ENCODE measurements at regions not wholly inside any gene's neighbourhood (a gene's known extent, or its start where the extent isn't known, plus 50 kb on each side); places are given as distances from the start of the nearest gene placed in this dataset.

- Histone ChIP-seq H3K27ac (no peak overlapping the region), H3K4me1 (peaks cover 0 to 9% (median 2%) of the 10 kb centered on the region in 4 donors), H3K9me3 (no peaks in the 10 kb centered on the region), H3K27me3 (no peaks in the 10 kb centered on the region), H3K36me3 (no peaks in the 10 kb centered on the region), H3K4me3 (no peak overlapping the region)
- TF ChIP-seq POLR2A (IDR thresholded peaks at IDR 0.05) (no peak), POLR2AphosphoS5 (IDR thresholded peaks at IDR 0.05) (no peak), CTCF (IDR thresholded peaks at IDR 0.05) (no peak), EP300 (IDR thresholded peaks at IDR 0.05; ENCODE audit: low read depth) (no peak)
- 88% methylated on average over 6 of the region's 6 CpGs for WGBS, 2 donors (ENCODE audit: low coverage in 1 of 2)
- no peak for DNase-seq
- in situ Hi-C loops (cut with MboI; ENCODE audit: low pct_ligation_motif_present in 1 of 4, low pct_unique_long_range_greater_than_20kb in 1 of 4, low sequenced_read_pairs in 3 of 4) = loop anchor here in 2 of 4 donors (10.0 to 25.0 kb wide), 2 partner anchors 430 to 608 kb away; partner anchors contain the start of gene SIPA1L1 (in 2 of the 2)
- intact Hi-C loops (cut with DNase I; ENCODE audit: low total_unique reads) = no loop called here
Measured at GRCh38 chr14:71742485-71742884, 189.7 kb upstream of the RGS6 start.

- no peaks in the 10 kb centered on the region for H3K36me3 ChIP-seq
- intact Hi-C loops (cut with DNase I; ENCODE audit: low total_unique reads) (no loop called here), in situ Hi-C loops (cut with MboI; ENCODE audit: low pct_ligation_motif_present in 1 of 4, low pct_unique_long_range_greater_than_20kb in 1 of 4, low sequenced_read_pairs in 3 of 4) (loop anchor here in 2 of 4 donors (10.0 to 25.0 kb wide), 2 partner anchors 433 to 610 kb away; partner anchors contain the start of gene SIPA1L1 (in 2 of the 2))
- WGBS, 2 donors (ENCODE audit: low coverage in 1 of 2) = 85 to 96% methylated on average over 7 of the region's 7 CpGs
- no peaks in the 10 kb centered on the region for H3K27me3 ChIP-seq
- DNase-seq = no peak
- no peak for TF ChIP-seq EP300 (IDR thresholded peaks at IDR 0.05; ENCODE audit: low read depth)
- TF ChIP-seq POLR2A (IDR thresholded peaks at IDR 0.05) = no peak
- no peak for TF ChIP-seq POLR2AphosphoS5 (IDR thresholded peaks at IDR 0.05)
- no peak for TF ChIP-seq CTCF (IDR thresholded peaks at IDR 0.05)
- H3K4me3 ChIP-seq = no peak overlapping the region
- H3K27ac ChIP-seq = no peak overlapping the region
- H3K4me1 ChIP-seq = no peaks in the 10 kb centered on the region
- H3K9me3 ChIP-seq = peaks cover 0 to 9% of the 10 kb centered on the region in 2 donors
Measured at GRCh38 chr14:71745072-71745471, 187.2 kb upstream of the RGS6 start.

- H3K27ac ChIP-seq = no peak overlapping the region
- no peaks in the 10 kb centered on the region for H3K27me3 ChIP-seq
- peaks cover 0 to 9% of the 10 kb centered on the region in 2 donors for H3K9me3 ChIP-seq
- H3K4me1 ChIP-seq = peaks cover 0 to 6% (median 4%) of the 10 kb centered on the region in 4 donors
- intact Hi-C loops (cut with DNase I; ENCODE audit: low total_unique reads) = no loop called here
- no peaks in the 10 kb centered on the region for H3K36me3 ChIP-seq
- no peak for DNase-seq
- H3K4me3 ChIP-seq = no peak overlapping the region
- in situ Hi-C loops (cut with MboI; ENCODE audit: low pct_ligation_motif_present in 1 of 4, low pct_unique_long_range_greater_than_20kb in 1 of 4, low sequenced_read_pairs in 3 of 4) = loop anchor here in 2 of 4 donors (10.0 to 25.0 kb wide), 2 partner anchors 436 to 613 kb away; partner anchors contain the start of gene SIPA1L1 (in 2 of the 2)
- TF ChIP-seq EP300 (IDR thresholded peaks at IDR 0.05; ENCODE audit: low read depth) = no peak
- no peak for TF ChIP-seq POLR2AphosphoS5 (IDR thresholded peaks at IDR 0.05)
- TF ChIP-seq CTCF (IDR thresholded peaks at IDR 0.05) = no peak
- TF ChIP-seq POLR2A (IDR thresholded peaks at IDR 0.05) = no peak
- 100% methylated on average over 1 of the region's 1 CpG; no CpG with 5 or more reads in 1 of the 2 donors for WGBS, 2 donors (ENCODE audit: low coverage in 1 of 2)
Measured at GRCh38 chr14:71748196-71748595, 184.0 kb upstream of the RGS6 start.

- in situ Hi-C loops (cut with MboI; ENCODE audit: low pct_ligation_motif_present in 1 of 4, low pct_unique_long_range_greater_than_20kb in 1 of 4, low sequenced_read_pairs in 3 of 4) = loop anchor here (5.0 to 25.0 kb wide), 4 partner anchors 437 to 615 kb away; partner anchors contain the start of gene SIPA1L1 (in 2 of the 4)
- peaks cover 0 to 9% of the 10 kb centered on the region in 2 donors for H3K9me3 ChIP-seq
Measured at GRCh38 chr14:71749613-71750238, 182.5 kb upstream of the RGS6 start.

More at GRCh38 chr14:71749613-71750238, 182.5 kb upstream of the RGS6 start:
- no peak overlapping the region for H3K27ac ChIP-seq
- H3K27me3 ChIP-seq = no peaks in the 10 kb centered on the region
- H3K4me1 ChIP-seq = peaks cover 0 to 10% (median 6%) of the 10 kb centered on the region in 4 donors
- intact Hi-C loops (cut with DNase I; ENCODE audit: low total_unique reads) = loop anchor here (5.0 kb wide), 1 partner anchor 612 kb away; no protein-coding TSS in a partner anchor
- H3K4me3 ChIP-seq = no peak overlapping the region
- 62% methylated on average over 8 of the region's 8 CpGs; no CpG with 5 or more reads in 1 of the 2 donors for WGBS, 2 donors (ENCODE audit: low coverage in 1 of 2)
- TF ChIP-seq POLR2A (IDR thresholded peaks at IDR 0.05) (no peak), CTCF (IDR thresholded peaks at IDR 0.05) (no peak), EP300 (IDR thresholded peaks at IDR 0.05; ENCODE audit: low read depth) (no peak), POLR2AphosphoS5 (IDR thresholded peaks at IDR 0.05) (no peak)
- H3K36me3 ChIP-seq = no peaks in the 10 kb centered on the region
- no peak for DNase-seq

Measured in transverse colon (tissue), 4 donors.